Stomach (tissue), 4 donors: ENCODE measurements at regions not wholly inside any gene's neighbourhood (a gene's known extent, or its start where the extent isn't known, plus 50 kb on each side); places are given as distances from the start of the nearest gene placed in this dataset.

Experiments used
- CTCF ChIP-seq, 7 experiments: fragments of 450-650 bp in 4 of 7; fragments of 200-600 bp in 3 of 7; sonication (generic) in 3 of 7; IDR thresholded peaks; one replicate each; pipeline ENCODE4 v1.5.1; 2016 to 2019; ENCODE audit warnings: antibody characterized with exemption in 7 of 7, control low read depth in 2 of 7, mild to moderate bottlenecking in 1 of 7
- POLR2A ChIP-seq, 4 donors: fragments of 450-650 bp; IDR thresholded peaks; one replicate each; pipeline ENCODE4 v1.6.1; 2016; ENCODE audit warnings: antibody characterized with exemption in 4 of 4, control low read depth in 2 of 4, mild to moderate bottlenecking in 1 of 4, moderate library complexity in 1 of 4
- POLR2AphosphoS5 ChIP-seq, 3 donors: sonication (generic); formaldehyde crosslinking; IDR thresholded peaks; one replicate each; pipeline ENCODE4 v1.6.1; 2016; ENCODE audit warnings: antibody characterized with exemption in 3 of 3

DNA sequence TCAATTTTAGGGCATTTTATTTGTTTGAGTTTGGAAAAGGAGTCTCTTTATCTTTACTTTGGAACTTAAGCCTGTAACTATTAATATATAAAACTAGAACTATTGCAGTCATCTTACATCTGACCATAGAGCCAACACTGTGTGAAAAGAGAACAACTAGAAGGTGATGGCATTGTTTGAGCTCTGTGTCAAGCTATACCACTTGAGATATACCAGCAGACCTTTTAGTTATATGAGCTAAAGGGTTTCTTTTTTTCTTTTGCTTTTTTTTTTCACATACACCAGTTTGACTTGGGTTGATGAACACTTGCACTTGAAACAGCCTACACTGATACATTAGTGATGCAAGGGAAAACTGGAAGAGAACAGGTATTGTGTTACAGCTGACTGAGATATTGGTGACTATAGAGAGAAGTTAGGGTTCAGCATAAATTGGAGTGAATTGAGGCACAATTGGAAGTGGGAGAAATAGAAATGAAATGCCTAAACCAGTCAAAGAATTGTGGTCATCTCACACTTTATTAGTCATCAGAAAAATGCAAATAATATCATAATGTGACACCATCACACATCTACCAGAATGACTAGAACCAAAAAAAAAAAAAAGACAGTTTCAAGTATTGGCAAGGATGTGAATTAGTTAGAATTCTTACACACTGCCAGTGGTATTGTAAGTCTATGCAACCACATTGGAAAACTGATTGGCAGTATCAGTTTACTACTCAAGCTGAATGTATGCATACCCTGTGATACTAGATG, 60.9 kb downstream of the ADRB2 start:
- TF ChIP-seq POLR2AphosphoS5 (IDR thresholded peaks at IDR 0.05) (no peak), CTCF (IDR thresholded peaks at IDR 0.05) (no peak), POLR2A (IDR thresholded peaks at IDR 0.05) (no peak)
